Esophagus squamous epithelium (tissue), 4 donors: ENCODE measurements at regions not wholly inside any gene's neighbourhood (a gene's known extent, or its start where the extent isn't known, plus 50 kb on each side); places are given as distances from the start of the nearest gene placed in this dataset.

ENCODE experiments used
- CTCF ChIP-seq, 6 experiments: fragments of 450-650 bp in 4 of 6; fragments of 200-600 bp in 2 of 6; sonication (generic) in 2 of 6; IDR thresholded peaks; one replicate each; pipeline ENCODE4 v1.5.1; 2016 to 2019; ENCODE audit warnings: antibody characterized with exemption in 6 of 6, mild to moderate bottlenecking in 4 of 6, moderate library complexity in 4 of 6
- POLR2A ChIP-seq, 4 donors: fragments of 450-650 bp; IDR thresholded peaks; one replicate each; pipeline ENCODE4 v1.6.1; 2017; ENCODE audit warnings: antibody characterized with exemption in 4 of 4, mild to moderate bottlenecking in 4 of 4, moderate library complexity in 3 of 4

GRCh38 chr6:14333556-14334305 lies 216.2 kb downstream of the CD83 start:
- TF ChIP-seq CTCF (IDR thresholded peaks at IDR 0.05) (no peak), POLR2A (IDR thresholded peaks at IDR 0.05) (no peak)
